Tibial nerve (tissue), 4 donors: ENCODE measurements at regions not wholly inside any gene's neighbourhood (a gene's known extent, or its start where the extent isn't known, plus 50 kb on each side); places are given as distances from the start of the nearest gene placed in this dataset.

Experiments used
- CTCF ChIP-seq, 5 experiments: fragments of 200-600 bp in 3 of 5; fragments of 450-650 bp in 2 of 5; sonication (generic) in 3 of 5; IDR thresholded peaks; one replicate each; pipeline ENCODE4 v1.5.1; 2016 to 2019; ENCODE audit warnings: antibody characterized with exemption in 5 of 5, mild to moderate bottlenecking in 3 of 5, moderate library complexity in 2 of 5
- EP300 ChIP-seq, 2 donors: sonication (generic); formaldehyde crosslinking; IDR thresholded peaks; one replicate each; pipeline ENCODE4 v1.6.1; 2017; ENCODE audit warnings: antibody characterized with exemption in 2 of 2, mild to moderate bottlenecking in 1 of 2
- POLR2A ChIP-seq, 2 donors: fragments of 450-650 bp; IDR thresholded peaks; one replicate each; pipeline ENCODE4 v1.6.1; 2017; ENCODE audit warnings: antibody characterized with exemption in 2 of 2, mild to moderate bottlenecking in 2 of 2, moderate library complexity in 2 of 2

DNA sequence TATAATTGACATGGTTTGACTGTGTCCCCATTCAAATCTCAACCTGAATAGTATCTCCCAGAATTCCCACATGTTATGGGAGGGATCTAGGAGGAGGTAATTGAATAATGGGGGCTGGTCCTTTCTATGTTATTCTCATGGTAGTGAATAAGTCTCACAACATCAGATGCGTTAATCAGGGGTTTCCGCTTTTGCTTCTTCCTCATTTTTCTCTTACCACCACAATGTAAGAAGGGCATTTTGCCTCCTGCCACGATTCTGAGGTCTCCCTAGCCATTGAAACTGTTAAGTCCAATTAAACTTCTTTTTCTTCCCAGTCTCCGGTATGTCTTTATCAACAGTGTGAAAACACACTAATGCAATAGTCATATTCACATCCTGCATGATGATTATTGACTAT lies 1073.3 kb upstream of the CDH2 start:
- no peak for TF ChIP-seq CTCF (IDR thresholded peaks at IDR 0.05)
- TF ChIP-seq POLR2A (IDR thresholded peaks at IDR 0.05) = no peak
- no peak for TF ChIP-seq EP300 (IDR thresholded peaks at IDR 0.05)
